ENCODE measurements at regions not wholly inside any gene's neighbourhood (a gene's known extent, or its start where the extent isn't known, plus 50 kb on each side); places are given as distances from the start of the nearest gene placed in this dataset.

DNA sequence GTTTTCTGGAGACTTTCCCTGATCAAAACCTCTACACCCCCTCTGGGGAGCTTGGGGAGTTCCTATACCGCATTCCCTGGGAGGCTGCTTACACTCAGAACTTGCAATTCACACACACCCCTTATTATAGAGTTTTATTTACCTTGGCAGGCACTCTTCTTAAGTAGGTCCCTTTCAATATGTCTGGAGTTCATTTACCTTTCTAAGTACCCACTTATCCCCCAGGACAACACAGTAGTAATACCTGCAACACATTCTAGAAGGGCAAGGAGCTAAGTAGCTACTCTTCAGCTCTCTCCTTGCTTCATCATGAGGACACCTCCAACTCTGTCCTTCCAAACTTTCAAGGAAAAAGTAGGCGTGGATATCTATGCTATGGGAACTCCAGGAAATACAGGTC is 127.8 kb upstream of the ANO3 start:
- no peak for DNase-seq

DNA sequence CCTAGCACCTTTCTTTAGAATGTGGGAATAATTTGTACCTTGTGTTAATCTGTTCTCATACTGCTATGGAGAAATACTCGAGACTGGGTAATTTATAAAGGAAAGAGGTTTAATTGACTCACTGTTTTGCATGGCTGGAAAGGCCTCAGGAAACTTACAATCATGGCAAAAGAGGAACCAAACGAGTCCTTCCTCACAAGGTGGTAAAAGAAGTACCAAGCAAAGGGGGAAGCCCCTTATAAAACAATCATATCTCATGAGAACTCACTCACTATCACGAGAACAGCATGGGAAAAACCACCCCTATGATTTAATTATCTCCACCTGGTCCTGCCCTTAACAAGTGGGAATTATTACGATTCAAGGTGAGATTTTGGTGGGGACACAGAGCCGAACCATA is 127.1 kb upstream of the ANO3 start:
- no peak for DNase-seq

DNA sequence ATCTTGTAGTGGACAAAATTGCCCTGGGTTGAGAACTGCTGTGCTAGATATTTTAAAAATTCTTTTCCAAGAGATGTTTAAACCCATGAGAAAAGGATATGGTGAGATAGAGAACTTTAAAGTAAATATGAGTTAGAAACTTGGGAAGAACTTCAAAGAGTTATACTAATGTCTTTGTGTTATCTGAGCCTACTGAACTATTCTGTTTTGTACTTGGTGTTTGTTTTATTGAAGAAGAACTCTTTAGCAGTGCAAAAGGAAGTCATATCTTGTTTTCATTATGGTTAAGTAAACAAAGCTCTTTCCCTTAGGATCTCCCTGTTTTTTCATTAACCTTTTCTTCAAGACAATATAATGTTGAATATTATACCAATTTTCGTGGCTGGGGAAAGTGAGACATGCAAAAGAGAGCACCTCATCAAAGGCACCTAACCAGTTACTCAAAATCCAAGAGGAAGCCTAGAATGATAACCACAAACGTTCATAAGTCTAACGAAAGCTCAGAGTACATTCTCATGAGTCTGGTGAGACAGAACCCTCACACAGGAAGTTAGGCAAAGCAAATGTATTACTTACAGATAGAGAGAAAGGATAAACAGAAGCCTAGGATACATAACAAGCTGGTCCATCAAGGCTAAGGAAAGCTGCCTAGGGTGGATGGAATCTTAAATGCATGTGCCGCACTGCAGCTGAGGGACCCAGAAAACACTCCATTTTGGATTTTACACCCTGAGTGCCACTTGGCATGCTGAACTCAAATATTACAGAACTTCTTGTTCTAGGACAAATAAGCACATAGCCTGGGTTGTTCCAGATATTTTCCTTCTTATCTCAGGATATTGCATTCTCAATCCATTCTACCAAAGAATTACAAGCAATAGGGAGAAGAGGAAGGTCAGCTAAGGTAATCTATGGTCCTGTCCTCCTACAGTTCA is 112.5 kb upstream of the ANO3 start:
- DNase-seq: no peak

DNA sequence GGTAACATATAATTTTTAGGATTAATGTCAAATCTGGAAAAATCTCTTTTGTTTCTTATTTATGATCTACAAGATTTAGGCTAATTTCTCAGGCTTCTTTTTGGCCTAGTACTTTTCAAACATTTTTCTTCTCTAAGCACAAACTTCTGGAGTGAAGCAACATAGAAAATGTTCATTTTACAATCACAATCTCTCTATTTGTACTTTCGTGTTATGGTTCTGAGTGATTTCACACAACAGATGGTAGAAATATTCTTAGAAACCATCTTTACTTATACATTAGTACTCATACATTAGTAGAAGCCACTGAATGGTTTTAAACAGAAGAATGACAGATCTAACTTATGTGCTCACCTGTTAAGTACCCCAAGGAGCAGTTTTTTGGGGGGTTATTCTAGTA is 106.3 kb upstream of the ANO3 start:
- DNase-seq: no peak

DNA sequence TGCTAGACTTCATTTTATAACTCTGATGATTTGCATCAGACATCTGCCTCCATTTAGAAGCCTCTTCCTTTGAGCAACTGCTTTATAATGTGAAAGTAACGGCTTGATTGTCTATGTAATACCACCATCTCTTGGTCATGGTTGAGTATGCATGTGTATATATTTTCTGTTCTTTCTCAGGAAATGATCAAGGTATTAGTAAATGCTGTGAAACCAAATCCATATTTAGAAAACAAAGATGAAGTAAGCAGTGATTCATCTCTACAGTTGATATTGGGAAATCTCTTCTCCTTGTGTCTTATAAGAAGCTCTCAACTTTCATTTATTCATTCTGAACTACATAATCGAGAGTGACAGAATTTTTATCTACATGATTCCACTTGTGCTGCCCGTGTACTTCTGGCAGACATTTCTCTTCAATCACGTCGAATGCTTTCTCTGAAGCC is 104.6 kb upstream of the ANO3 start:
- DNase-seq: peak; percentile 64

DNA sequence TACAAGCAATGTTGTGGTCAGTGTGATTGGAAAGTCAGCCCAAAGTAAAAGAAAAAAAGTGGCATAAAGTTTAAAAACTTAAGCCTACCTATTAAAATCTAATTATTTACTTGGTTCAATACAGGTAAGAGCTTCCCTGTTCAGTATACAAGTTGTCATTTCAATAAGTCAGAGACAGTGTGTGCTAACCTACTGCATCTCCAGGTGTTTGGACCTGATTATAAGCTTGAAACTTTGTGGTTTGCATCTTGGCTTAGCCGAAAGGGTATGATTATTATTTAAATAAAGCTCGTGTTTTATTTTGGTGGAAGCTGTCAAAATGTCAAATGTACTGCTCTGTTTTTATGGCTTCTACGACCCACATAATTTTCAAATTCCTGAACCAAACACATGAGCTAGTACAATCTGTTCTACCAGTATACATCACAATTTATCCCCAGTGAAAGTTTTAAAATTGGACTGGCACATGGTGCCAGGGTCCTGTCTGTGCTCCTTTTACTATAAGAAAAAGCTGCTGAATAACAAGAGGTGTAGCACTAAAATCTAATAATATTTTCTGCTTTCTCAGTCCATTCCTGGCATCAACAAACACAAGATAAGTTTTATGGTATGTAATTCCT is 103.9 kb upstream of the ANO3 start:
- DNase-seq: no peak

DNA sequence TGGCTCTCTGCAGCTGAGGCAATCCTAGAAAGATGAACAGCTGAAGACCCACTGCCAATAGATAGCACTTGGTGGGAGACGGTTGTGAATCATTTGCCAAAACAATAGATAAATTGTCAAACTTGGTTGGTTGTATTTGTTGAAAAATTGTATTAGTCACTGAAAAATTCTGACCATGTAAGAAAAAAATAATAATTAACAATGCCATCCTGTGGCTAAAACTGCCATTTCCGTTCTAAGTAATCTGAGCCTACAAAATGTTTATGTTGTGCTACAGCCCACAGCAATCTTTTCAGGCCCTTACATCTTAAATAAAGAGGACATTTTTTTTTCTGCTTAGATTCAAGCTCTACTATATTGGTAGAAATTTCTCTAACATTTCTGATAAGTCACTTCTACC is 103.2 kb upstream of the ANO3 start:
- no peak for DNase-seq

DNA sequence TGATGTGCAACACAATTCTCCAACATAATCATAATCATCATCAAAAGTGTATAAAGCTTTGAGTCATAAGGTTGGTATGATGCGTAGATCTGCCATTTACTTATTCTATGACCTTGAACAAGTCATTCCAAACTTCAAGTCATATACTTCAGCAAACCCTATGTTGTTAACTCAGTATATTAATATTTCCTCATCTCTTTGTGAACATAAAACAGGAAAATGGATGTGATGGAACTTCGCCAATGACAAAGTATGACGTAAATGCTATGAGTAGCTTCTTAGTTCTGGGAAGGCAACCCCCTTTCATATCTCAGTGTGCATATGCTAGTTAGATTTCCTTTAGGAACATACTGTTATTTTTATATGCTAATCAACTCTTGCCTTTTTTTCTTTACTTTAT is 102.7 kb upstream of the ANO3 start:
- no peak for DNase-seq

DNA sequence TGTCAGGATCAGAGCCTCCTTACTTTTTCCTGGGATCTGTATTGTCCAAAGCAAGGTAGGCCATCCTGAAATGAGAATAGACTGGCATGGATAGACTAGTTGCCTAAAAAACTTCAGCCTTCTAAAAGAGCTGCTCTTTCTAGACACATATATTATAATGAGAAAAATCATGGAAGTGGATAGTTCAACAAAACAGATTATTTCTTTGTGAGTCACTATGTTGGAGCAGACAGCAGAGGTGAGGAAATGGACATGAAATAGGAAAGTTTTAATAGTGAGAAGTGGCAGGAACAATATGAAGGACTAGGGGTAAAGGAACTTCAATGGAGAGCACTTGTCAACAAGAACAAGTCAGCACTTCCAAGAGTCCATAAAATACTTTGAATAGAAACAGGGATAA is 101.9 kb upstream of the ANO3 start:
- no peak for DNase-seq

DNA sequence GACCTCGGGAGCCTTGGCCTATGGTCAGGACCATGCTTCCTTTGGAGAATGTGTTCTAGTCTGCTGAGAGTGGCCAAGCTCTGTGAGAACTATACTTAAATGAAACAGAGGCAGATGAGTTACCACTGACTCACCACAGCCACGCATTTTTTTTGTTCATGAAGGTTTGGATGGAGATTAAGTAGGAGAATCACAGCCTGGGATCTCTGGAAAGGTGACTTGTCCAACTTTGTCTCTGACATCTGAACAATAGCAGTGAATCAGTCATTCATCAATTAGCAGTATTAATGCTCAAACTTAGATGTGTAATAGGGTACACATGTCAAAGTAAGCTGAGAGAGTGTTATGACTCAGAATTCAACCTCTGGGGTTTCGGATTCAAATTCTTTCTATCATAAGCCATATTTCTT is 100.7 kb upstream of the ANO3 start:
- no peak for DNase-seq

DNA sequence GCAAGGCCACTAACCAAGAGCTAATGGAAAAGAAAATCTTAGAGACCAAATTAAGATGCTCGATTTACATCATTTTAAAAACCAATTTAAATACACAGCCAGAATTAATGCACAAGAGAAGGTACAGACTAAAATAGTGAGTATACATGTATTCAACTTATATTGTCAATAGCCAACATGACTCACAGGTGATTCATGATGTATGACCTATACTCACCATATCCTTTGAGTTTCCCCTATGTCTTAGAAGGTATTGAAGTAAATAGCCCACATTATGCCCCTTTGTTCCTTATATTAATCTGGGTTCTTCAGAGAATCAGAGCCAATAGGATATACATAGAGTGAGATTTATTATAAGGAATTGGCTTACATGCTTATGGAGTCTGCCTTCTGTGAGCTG is 97.5 kb upstream of the ANO3 start:
- DNase-seq: no peak

DNA sequence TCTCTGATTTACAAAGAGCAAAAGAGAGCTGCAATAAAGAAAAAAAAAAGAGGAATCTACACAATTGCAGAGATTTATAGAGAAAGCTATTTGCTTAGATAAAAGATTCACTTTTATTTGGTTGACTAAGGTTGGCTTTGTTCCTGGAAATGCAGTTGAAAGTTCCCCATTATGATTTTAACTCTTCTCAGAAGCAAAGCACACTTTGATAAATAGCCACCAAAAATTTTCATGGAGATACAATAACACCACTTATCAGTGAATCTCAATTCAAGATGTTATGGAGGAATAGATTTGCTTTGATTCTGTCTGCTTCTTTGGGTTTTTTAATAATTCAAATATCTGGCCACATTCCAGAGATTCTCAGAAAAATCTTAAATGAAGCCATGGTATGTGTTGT is 88.5 kb upstream of the ANO3 start:
- DNase-seq: no peak

DNA sequence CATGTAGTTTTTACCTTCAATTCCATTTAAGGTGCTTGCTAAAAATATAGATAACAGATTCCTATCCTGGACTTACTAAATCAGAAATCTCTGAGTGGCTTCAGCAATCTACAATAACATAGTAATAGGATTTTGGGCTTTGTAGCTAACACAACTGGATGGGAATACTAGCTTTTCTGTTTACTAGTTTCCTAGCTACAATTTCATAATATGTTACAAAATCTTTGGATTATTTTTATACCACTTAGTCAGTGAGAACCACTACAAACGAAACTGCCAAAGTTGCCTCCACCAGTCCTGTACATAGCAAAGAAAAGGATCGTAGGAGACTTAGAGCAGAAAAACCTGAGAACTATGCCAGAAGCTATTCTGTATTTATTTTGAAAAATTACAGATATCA is 87.7 kb upstream of the ANO3 start:
- DNase-seq: no peak

DNA sequence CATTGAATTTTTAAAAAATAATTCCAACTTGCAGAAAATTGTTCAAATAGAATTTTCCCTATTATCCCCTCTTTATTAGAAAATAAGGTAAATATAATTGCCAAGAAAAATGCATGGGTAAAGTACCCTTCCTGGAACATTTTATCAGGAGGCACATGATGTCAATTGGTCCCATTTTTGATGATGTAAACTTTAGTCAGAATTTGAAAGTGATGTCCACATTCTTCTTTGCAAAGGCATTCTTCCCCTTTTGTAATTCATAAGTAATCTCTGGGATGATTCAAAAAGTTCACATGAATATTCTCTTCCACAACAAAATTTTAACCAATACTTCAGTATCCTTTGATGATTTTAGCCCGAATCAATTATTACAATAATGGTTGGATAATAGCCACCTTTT is 86.9 kb upstream of the ANO3 start:
- no peak for DNase-seq

DNA sequence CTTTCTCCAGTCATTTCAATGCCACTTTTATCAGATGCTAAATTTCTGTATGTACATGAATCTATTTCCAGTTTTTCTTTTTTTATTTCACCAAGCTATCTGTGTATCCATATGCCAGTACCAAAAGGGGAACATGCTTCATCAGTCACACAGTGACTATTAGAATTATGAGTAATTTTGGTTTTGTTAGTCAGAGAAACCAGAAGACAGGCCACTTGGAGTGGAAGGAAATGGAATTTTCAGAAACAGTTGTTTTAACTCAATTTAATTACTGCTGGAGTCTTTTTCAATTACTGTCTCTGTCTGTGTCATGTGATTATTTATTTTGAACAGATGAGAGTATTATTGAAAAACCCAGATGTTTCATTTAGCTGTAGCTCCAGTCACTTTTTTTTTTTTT is 84.6 kb upstream of the ANO3 start:
- no peak for DNase-seq

DNA sequence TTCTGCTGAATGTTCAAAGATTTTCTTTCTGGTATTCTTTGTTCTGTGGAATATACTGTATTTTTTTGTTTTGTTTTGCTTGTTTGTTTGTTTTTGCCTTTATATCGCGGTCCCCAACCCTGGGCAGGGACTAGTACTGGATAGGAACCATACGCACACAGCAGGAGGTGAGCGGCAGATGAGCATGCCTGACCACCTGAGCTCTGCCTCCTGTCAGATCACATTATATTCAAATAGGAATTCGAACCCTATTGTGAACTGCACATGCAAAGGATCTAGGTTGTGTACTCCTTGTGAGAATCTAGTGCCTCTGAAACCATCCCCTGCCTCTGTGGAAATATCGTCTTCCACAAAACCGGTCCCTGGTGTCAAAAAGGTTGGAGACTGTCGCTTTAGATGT is 83.3 kb upstream of the ANO3 start:
- no peak for DNase-seq

DNA sequence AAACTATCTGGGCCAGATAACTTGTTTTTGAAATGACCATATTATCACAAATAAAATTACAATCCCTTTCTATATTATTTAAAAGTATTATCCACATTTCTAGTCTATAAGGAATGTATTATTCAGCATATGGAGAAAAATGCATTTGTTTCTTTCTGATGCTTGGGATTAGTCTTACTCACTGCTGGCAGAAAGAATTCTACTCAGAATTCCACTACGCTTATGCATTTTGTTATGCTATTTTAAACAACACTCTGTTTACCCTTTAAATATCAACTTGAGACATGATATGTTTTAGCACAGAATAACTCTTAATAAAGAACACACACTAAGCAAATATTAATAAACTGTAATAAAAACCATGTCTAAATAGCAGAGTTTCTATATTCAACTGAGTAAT is 77.6 kb upstream of the ANO3 start:
- no peak for DNase-seq

DNA sequence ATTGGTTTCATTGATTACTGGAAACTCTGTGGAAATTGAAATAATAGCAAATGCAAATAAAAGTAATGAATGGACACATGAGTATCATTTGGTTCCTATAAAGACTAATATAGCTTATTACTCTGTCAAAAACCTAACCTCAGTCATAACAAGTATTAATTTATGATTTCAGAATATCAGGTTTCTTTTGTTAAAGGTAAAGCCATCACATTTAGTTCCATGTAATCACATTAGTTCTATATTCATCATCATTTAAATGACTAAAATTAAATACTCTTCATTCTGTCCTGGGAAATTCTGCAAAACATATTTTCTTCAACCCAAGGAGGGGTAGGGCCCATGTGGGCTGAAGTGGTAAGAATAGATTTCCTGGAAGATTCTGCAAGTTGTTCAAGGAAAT is 68.2 kb upstream of the ANO3 start:
- DNase-seq: no peak

DNA sequence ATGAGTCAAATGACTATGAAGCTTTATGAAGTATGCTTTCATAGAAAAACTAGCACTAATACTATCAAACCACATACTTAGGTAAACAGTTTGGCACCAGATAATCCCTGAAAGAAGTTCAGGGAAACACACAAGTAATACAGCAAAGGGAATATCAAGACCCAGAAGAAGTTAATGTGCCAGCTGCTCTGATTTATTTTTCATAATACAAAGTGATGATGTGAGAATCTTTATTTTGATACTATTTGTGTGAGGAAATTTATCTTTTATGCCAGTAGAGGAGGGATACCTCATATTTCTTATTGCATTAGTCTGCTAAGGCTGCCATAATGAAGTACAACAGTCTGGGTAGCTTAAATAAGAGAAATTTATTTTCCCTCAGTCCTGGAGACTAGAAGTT is 67.7 kb upstream of the ANO3 start:
- no peak for DNase-seq

DNA sequence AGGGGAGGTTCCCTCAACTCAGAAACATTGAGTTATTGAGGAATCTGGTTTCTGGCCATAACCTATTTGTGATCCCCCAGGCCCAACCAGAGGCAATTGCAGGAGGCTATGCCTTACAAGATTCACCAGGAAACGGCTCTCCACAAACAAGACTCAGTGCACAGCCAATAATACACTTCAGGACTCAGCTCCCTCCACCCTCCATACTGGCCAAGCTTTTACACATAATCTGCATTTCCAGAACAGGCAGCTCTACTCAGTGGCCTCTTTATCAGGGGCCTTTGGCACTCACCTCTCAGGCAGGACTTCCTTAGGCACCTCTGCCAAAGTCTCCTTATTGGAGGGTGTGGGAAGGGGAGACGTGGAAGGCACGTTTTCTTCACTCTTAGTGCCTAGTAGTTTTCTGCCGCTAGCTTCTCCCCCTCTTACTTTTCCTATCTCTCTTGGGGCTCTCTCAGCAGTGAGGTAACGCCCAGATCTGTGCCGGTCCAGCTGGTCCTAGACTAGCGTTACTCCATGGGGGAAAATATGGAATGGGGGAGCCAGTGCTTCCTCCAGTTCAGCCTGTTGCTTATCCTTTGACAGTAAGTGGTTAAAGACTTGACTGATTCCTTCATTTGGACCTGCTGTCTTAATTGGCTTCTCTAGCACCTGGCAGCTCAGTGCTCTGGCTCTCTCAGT is 62.8 kb upstream of the ANO3 start:
- DNase-seq: no peak

DNA sequence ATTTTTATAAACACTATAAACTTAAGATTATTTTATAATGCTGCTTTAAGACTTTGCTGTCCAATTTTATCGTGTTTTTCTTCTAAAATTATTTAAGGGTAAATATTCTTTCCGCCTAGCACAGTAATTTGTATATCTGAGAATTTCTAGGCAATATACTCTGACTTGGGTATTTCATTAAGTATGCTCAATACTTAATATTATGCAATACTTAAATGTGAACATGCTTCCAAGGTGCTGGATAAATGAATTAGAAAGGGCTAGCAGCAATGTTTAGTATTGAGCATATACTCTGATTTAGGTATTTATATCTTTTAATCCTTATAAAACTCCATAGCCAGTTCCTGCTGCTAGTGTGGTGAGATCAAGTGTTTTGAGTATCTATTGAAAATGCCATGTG is 60.3 kb upstream of the ANO3 start:
- DNase-seq: no peak

DNA sequence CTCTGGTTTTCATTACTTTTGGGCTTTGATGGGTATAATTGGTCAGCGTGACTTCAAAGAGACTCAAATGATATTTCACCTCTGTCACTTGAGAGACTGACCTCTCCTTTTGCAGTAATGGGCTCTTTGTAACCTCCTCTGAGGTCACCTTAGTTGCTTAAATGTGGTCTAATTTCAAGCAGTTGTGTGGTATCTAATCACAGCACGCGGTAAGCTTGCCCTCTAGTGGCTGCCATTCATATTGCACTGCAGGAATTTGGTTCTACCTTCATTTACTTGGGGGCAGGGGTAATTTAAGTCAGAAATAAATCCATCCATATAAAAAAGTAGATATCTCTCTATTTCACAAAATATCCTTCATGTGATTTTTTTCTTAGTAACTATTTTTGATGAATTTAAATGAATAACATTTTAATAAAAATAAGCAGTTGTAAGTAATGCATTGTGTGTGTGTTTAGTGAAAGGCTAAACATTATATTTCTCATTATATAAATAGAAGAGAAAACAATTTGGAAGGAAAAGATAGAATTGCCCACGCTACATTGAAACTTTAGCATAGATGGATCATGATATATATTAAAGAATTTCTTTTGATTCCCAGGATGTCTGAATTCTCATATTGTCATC is 55.0 kb upstream of the ANO3 start:
- DNase-seq: no peak

DNA sequence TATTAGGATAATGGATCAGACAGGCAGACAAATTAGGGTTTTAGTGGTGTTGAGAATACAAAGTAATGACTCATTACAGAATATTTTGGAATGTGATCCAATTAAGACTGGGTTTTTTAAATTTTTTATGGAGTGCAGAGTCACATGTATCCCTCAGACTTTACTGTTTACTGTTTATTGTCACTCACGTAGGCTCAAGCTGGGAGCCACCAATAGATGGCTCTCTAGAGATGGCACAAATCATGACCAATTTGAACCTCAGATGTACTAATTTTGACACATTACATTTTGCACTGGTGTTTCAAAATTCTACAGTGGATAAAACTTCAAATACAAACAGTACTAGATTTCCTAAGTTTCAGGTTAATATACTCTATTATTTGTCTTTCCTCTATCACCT is 53.6 kb upstream of the ANO3 start:
- DNase-seq: no peak

Data from amniotic stem cell (primary cell).